Endometrium (tissue), 2 donors: ENCODE measurements at regions not wholly inside any gene's neighbourhood (a gene's known extent, or its start where the extent isn't known, plus 50 kb on each side); places are given as distances from the start of the nearest gene placed in this dataset.

Experiments
- FAIRE-seq: peaks from 2 replicates; lab custom pipeline; 2012; peaks lifted over from hg19 to GRCh38; lab: Jason Lieb, UNC
- donor health status: control.
- donor health status: control.

DNA sequence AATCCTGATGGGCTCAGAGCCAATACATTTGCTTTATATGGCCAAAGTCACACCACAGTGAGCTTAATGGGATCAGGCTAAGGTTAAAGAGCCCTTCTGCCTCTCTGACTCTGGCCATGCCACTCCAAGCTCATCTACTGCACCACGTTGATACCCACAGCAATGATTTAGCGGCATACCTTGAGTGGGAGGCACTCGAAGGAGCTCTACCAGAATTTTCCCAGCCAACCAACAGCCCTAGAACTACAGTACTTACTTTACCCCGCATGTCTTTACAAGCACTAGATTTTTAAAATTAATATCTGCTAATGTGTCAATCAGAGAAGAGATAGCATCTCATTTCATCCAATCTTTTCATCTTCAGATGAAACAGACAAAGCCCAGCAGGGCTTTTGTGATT is 300.5 kb downstream of the GRIN2B start:
- no peak for FAIRE-seq

DNA sequence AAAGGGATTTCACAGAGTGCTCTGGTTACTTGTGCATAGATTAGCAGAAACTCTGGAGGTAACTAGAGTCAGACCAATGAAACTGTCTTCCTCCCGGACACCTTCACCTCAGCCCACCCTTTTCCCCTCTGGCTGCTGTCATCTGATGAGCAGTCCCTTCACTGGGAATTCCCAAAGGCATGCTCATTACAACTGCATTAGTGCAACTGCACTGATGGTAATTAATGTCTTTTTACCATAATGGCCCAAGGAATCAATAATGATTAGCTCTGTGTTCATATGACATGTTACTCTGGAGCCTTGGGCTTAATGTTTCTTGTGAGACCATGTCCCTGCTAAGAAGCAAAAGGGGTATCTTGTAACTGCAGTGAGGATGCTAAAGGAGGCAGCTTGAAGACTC is 304.5 kb downstream of the GRIN2B start:
- no peak for FAIRE-seq

GRCh38 chr12:13670285-13670866 is 311.0 kb downstream of the GRIN2B start:
- no peak for FAIRE-seq

DNA sequence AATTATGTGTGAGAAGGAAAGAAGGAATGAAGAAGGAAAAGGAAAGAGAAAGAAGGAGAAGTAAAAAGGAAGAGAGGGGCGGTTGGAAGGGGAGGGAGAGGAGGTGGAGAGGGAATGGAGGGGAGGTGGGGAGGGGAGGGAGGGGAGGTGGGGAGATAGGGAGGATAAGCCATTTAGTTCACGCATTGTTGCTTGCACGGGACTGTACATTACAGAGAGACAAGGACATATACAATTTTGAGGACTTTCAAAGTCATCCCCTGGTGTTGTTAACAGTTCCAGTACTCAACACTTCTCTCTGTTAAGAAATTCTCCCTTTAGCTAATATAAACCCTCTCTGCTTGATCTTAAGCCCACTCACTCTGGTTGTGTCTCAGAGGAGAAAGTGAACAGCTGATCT is 312.5 kb downstream of the GRIN2B start:
- no peak for FAIRE-seq

DNA sequence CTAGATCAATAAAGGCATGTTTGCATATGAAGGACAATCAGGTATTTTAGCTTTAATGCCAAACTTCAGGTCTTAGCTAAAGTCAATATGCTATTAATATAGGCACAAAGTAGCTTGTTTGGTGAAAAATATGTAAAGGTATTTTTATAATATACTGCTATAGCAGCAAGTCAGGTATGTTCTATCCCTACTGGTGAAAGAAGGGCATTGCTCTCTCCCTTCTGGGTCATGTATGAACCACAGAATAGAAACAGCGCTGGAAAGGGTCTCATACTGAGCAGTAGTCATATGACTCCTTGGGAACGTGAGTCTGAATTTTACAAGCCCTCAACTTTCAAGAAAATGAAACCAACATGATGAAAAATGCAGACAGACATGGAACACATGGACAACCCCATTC is 314.6 kb downstream of the GRIN2B start:
- FAIRE-seq: no peak

DNA sequence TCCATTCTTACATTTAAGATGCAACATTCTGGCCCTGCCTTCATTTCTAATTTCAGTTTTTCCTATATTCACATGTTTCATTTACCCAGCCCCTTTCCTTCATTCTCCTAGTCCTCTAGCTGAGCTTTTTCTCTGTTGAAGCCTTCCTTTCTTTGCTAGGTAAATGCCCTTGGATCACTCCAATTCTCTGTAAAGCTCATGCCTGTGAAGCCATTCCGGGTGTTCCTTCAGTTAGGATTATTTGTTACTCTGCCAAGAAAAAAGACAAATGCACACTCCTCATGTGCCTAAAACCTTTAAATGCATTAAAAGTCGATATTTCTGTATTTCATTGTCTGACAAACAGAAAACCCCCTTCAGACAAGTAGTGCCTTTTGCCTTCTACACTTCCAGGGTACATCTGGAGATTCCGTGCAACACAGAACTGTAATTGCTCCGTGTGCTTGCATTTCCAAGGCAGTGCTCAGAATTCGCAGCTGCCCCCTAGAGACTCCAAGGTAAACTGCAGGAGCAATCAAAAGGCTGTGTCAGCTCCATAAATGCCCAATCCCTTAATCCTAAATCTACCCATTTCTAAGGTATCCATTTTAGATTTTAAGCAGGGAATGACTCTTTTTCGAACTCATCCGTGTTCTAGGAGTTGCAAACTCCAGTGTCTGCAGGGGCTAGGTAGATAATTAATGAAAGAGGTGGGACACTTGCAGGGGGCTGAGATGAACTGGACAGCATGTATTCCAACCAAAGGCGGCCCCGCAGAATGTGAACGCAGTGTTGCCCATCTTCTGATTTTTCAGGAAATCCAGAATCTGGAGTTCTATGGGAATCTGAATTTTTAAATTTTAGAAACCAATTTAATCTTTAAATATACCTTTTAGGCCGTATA is 320.2 kb downstream of the GRIN2B start:
- FAIRE-seq: no peak

DNA sequence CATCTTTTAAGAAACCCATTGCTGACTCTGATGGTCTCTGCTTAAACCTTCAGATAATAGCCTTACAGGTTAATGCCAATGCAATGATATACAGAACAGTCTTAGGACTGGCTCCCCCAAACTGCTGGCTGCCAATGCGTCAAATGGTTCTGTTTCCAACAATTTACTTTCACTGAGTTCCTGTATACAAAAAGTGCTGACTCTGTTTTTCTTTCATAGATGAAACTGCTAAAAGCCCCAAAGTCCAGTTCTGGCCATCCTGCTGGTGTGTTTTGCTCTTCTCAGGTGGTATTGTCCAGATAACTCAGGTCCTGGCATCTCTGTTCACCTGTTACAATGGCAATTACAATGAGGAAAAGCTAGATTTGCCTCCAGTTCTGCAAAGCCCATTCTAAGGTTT is 326.9 kb downstream of the GRIN2B start:
- FAIRE-seq: no peak

- FAIRE-seq: no peak
Observed at GRCh38 chr12:13652105-13652504, 329.3 kb downstream of the GRIN2B start.

GRCh38 chr12:13635709-13636108 is 345.7 kb downstream of the GRIN2B start:
- FAIRE-seq: no peak

DNA sequence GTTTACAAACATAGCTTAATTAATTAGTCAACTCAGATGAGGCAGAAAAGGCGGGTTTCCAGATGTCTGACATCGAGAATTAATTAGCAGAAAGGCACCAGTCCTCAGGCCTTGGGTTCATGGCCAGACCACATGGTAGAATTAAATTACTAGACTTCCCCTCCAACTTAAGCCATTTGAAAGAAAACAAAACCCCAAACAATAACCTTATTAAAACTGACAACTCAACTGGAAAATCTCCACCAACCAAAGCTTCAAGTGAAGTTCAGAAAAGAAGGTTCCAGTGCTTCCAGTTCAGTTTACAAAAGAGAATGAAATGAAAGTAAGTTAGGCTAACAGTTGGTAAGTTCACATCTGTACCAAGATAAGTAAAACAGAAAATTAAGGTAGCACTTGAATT is 349.5 kb downstream of the GRIN2B start:
- FAIRE-seq: no peak

DNA sequence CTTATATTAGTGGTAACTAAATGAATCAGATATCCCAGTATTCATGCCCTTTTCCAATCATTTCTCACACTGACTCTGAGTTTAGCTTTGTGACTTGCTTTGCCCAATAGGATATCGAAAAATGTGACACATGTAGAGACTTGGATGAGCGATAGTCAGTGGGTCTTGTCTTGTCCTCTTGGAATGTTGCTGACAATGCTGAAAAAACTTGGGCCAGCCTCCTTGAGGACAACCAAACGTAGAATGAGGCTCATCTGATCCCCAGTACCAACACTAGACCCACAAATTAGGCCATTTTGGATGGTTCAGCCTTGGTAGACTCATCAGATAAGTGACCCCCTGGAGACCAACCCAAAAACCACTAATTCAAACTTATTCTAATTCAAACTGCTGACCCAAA is 351.0 kb downstream of the GRIN2B start:
- no peak for FAIRE-seq

DNA sequence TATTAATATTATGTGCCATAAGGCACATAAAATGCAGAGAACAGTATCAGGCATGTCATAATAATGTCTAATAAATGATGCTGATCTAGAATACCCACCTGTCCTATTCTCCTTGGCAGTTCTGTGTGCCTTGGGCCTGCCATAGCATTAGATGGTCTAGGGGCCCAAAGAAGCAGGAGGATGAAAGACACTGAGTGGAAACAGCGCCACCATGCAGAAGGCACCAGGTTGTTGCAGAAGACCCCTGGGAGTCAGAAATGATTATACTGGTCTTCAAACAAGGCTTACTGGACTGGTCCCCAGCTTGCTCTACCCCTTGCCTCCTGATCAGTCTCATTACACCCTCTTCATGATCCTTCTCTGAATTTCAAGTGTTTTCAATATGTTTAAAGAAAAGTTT is 353.3 kb downstream of the GRIN2B start:
- no peak for FAIRE-seq

GRCh38 chr12:13627536-13627935 is 353.9 kb downstream of the GRIN2B start:
- FAIRE-seq: no peak

GRCh38 chr12:13613297-13613696 is 368.1 kb downstream of the GRIN2B start:
- FAIRE-seq: no peak

DNA sequence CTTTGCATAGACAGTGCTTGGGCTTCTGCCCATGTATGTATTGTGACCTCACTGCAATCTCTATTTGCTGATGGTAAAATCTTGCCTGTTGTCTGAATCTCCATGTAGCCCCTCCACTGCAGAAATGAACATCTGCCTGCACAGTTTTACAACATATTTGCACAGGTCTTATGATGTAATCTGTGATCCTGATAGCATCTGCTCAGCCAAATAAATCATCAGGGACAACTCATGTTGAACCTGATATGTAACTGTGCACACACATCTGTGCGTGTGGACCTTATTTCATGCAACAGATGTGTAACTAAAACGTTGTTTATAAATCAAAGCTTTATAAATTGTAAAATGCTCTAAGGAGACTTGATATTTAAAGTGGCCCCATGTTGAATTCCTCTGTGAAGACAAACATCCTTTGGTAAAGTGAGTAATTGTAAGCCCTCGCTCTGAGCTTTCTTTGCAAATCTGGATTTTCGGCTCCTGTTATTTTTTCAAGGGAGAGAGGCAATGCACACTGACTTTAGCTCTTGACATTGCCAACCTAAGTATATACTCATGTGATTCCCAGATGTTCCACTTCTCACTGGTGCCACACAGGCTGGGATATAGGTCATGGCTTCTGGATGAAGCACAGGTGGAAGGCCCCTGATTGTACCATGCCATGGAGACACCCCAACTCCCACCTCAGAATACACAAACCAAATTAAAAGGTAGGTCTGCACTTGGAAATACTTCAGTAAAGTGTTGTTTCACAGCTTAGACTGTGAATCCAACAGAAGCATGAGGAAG is 371.3 kb downstream of the GRIN2B start:
- FAIRE-seq: no peak

DNA sequence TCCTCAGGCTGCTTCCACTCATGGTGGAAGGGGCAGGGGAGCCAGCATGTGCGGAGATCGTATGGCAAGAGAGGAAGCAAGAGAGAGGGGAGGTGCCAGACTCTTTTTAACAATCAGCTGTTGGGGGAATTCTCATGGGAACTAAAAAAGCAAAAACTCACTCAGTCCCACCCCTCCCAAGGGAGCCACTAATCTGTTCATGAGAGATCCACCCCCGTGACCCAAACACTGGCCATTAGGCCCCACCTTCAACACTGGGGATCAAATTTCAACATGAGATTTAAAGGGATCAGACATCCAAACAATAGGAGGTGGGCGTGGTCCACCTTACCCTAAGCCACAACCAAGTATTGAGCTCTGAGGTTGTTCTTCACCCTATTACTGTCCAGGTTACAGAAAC is 375.1 kb downstream of the GRIN2B start:
- no peak for FAIRE-seq

DNA sequence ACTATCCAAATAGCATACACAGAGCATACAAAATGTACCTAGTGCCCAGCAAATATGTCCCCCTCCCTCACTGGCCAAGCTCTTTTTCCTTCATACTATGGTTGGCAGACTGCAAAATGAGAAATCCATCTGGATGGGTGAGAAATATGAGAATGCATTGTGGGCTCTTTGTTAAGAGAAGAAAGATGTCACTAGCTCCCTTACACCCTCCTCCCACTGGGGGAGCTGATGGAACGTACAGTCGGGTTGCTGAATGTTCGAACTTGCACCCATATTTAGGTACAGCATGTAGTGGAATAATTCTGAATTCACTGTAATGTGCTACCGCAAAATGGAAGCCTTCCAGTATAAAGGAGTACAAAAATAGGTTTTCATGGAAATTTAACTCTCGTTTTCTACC is 377.4 kb downstream of the GRIN2B start:
- no peak for FAIRE-seq

GRCh38 chr12:13602172-13602571 is 379.2 kb downstream of the GRIN2B start:
- FAIRE-seq: no peak

DNA sequence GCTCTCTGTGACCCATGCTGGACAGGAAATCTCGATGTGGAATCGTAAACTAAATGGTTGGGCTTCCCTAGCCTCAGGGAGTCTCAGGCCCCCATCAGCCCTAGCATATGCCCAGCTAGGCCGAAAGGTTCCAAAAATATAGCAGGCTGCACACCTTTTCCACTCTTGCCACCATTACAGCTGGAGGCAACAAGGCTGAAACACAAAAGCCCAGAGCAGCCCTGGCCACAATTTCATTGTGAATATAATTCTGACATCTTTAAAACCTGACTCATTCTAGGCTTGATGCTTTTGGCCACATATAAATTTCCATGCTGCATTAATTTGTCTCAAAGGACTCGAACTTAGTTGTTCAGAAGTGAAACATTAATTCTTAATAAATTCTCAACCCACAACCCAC is 382.2 kb downstream of the GRIN2B start:
- no peak for FAIRE-seq

DNA sequence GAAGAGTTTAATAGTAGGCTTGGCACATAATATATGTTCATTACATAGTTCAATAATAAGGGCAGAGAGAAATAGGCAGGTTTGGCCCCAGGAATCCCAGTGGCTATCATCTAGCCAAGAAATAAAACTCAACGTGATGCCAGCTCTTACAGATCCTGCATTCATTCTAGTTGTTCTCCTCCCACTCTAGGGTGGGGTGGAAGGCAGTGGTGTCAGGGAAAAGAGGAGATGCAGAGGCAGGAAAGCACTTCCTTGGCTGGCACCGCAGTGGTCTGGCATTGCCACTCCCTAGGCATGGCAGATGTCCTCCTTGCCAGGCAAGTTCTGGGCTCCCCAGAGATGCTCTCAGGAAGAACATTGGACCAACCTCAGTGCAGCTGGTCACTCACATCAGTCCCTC is 383.6 kb downstream of the GRIN2B start:
- FAIRE-seq: no peak

- FAIRE-seq: no peak
Observed at GRCh38 chr12:13597166-13597565, 384.2 kb downstream of the GRIN2B start.

DNA sequence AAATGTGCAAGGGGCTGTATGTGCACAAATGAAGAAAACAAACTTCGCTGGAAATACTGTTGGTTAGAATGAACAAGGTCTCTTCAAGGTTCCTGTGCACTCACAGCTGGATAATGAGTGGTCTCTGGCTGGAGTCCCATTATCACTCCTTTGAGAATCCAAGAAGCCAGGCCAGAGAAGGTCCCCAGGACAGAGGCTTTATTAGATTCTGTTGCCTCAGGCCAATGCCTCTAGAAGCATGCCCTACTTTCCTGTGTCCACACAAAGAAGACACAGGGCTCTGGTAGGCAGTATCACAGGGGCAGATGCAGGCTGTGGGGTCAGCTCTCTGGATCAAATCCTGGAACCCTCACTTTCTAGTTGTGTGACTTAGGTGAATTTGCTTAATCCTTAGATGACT is 384.7 kb downstream of the GRIN2B start:
- no peak for FAIRE-seq
